Mesenchymal stem cell (in vitro differentiated cells and primary cell): ENCODE measurements at regions not wholly inside any gene's neighbourhood (a gene's known extent, or its start where the extent isn't known, plus 50 kb on each side); places are given as distances from the start of the nearest gene placed in this dataset.

Source experiments
- DNase-seq: peaks from one replicate; pipeline ENCODE4 v3.0.0-alpha.2; 2013
- H2AFZ ChIP-seq: one replicate; pipeline ENCODE4 v1.6.1; 2013; ENCODE audit warnings: low read depth, mild to moderate bottlenecking, control low read depth, inconsistent platforms, low read length, moderate library complexity
- H2AK5ac ChIP-seq: 2 replicates; pipeline ENCODE4 v1.6.1; 2013; ENCODE audit warnings: low read length, moderate library complexity, mild to moderate bottlenecking, inconsistent platforms; ENCODE audit not compliant: severe bottlenecking
- H2BK120ac ChIP-seq: one replicate; pipeline ENCODE4 v1.6.1; 2013; ENCODE audit warnings: low read depth, mild to moderate bottlenecking, inconsistent platforms, low read length, moderate library complexity
- H2BK12ac ChIP-seq, 2 experiments: one replicate each; pipeline ENCODE4 v1.6.1; 2013; ENCODE audit warnings: inconsistent platforms in 2 of 2, low read length in 2 of 2, mild to moderate bottlenecking in 2 of 2, moderate library complexity in 2 of 2, control low read depth in 1 of 2
- H2BK15ac ChIP-seq: one replicate; pipeline ENCODE4 v1.6.1; 2013; ENCODE audit warnings: mild to moderate bottlenecking, low read depth, inconsistent platforms; ENCODE audit not compliant: poor library complexity, severe bottlenecking
- H2BK5ac ChIP-seq: 2 replicates; pipeline ENCODE4 v1.6.1; 2013; ENCODE audit warnings: low read depth, mild to moderate bottlenecking, low read length, control low read depth, inconsistent platforms; ENCODE audit not compliant: poor library complexity, severe bottlenecking
- H3K14ac ChIP-seq, 2 experiments: one replicate each; pipeline ENCODE4 v1.6.1; 2013; ENCODE audit warnings: inconsistent platforms in 2 of 2, low read length in 2 of 2, control low read depth in 1 of 2, mild to moderate bottlenecking in 1 of 2, moderate library complexity in 1 of 2
- H3K18ac ChIP-seq, 2 experiments: one replicate each; pipeline ENCODE4 v1.6.1; 2013; ENCODE audit warnings: inconsistent platforms in 2 of 2, low read length in 2 of 2, control low read depth in 1 of 2, low read depth in 1 of 2, mild to moderate bottlenecking in 1 of 2
- H3K23ac ChIP-seq, 2 experiments: one replicate each; pipeline ENCODE4 v1.6.1; 2013; ENCODE audit warnings: inconsistent platforms in 2 of 2, low read length in 2 of 2, mild to moderate bottlenecking in 2 of 2, moderate library complexity in 2 of 2, control low read depth in 1 of 2
- H3K27ac ChIP-seq: 2 replicates; pipeline ENCODE4 v1.5.1; 2013; ENCODE audit warnings: mild to moderate bottlenecking, moderate library complexity, low read length, control low read depth, inconsistent platforms; ENCODE audit not compliant: poor library complexity, severe bottlenecking
- H3K27me3 ChIP-seq, 2 experiments: 2 replicates each; pipeline versions ENCODE4 v1.6.1 to v1.7.0; 2013; ENCODE audit warnings: low read length in 2 of 2, mild to moderate bottlenecking in 2 of 2, moderate library complexity in 2 of 2, control low read depth in 1 of 2, inconsistent platforms in 1 of 2; ENCODE audit not compliant: control insufficient read depth in 1 of 2, insufficient read depth in 1 of 2
- H3K36me3 ChIP-seq, 2 experiments: 2 replicates each; pipeline versions ENCODE4 v1.6.1 to v1.7.0; 2013; ENCODE audit warnings: low read length in 2 of 2, control low read depth in 1 of 2, inconsistent platforms in 1 of 2, low read depth in 1 of 2, mild to moderate bottlenecking in 1 of 2; ENCODE audit not compliant: insufficient read depth in 2 of 2, control insufficient read depth in 1 of 2
- H3K4ac ChIP-seq, 2 experiments: one replicate each; pipeline ENCODE4 v1.6.1; 2013; ENCODE audit warnings: inconsistent platforms in 2 of 2, low read length in 2 of 2, mild to moderate bottlenecking in 2 of 2, moderate library complexity in 2 of 2, control low read depth in 1 of 2, low read depth in 1 of 2
- H3K4me1 ChIP-seq: 2 replicates; pipeline ENCODE4 v1.6.1; 2013; ENCODE audit warnings: low read depth, low read length, control low read depth; ENCODE audit not compliant: control insufficient read depth, insufficient read depth
- H3K4me2 ChIP-seq: 2 replicates; pipeline ENCODE4 v1.6.1; 2013; ENCODE audit warnings: low read length, mild to moderate bottlenecking, inconsistent platforms; ENCODE audit not compliant: poor library complexity, severe bottlenecking
- H3K4me3 ChIP-seq, 2 experiments: 2 replicates each; pipeline versions ENCODE4 v1.5.1 to v1.7.0; 2013; ENCODE audit warnings: low read length in 2 of 2, mild to moderate bottlenecking in 2 of 2, control low read depth in 1 of 2, low read depth in 1 of 2; ENCODE audit not compliant: insufficient read depth in 1 of 2
- H3K79me1 ChIP-seq: replicated peaks from 2 replicates; pipeline ENCODE4 v1.6.1; 2013; ENCODE audit warnings: mild to moderate bottlenecking, control low read depth, low read length, inconsistent platforms; ENCODE audit not compliant: poor library complexity, severe bottlenecking
- H3K9ac ChIP-seq: 2 replicates; pipeline ENCODE4 v1.7.0; 2013; ENCODE audit warnings: mild to moderate bottlenecking, low read length, moderate library complexity
- H3K9me3 ChIP-seq: 2 replicates; pipeline ENCODE4 v1.7.0; 2013; ENCODE audit warnings: mild to moderate bottlenecking, low read length; ENCODE audit not compliant: control insufficient read depth
- H4K8ac ChIP-seq: one replicate; pipeline ENCODE4 v1.6.1; 2013; ENCODE audit warnings: inconsistent platforms, mild to moderate bottlenecking, low read length, moderate library complexity
- H4K91ac ChIP-seq: one replicate; pipeline ENCODE4 v1.6.1; 2013; ENCODE audit warnings: mild to moderate bottlenecking, low read length, inconsistent platforms
- WGBS: methylation state at CpG from one replicate; pipeline ENCODE4 v1.1.7; 2013; ENCODE audit warnings: mixed read lengths; 5-methylcytosine and 5-hydroxymethylcytosine counted together

- 83% methylated on average over 2 of the region's 2 CpGs for WGBS
- Histone ChIP-seq H3K36me3 (no peaks in the 10 kb centered on the region), H3K4me3 (no peak overlapping the region)
These were observed 115.3 kb upstream of the PCSK5 start for GRCh38 chr9:75775166-75775565.

GRCh38 chr9:75775966-75776691 lies 114.3 kb upstream of the PCSK5 start:
- Histone ChIP-seq H3K4me2 (no peak overlapping the region), H2BK120ac (no peak overlapping the region), H2BK12ac (no peak overlapping the region), H2AK5ac (no peak overlapping the region), H3K23ac (no peak overlapping the region), H2BK15ac (no peak overlapping the region), H3K4ac (no peak overlapping the region), H3K9me3 (peaks cover 5% of the 10 kb centered on the region), H3K79me1 (no peaks in the 10 kb centered on the region), H3K36me3 (no peaks in the 10 kb centered on the region), H3K14ac (no peak overlapping the region), H2BK5ac (no peak overlapping the region), H2AFZ (no peak overlapping the region), H3K4me3 (no peak overlapping the region), H4K8ac (no peak overlapping the region), H3K18ac (no peak overlapping the region), H3K9ac (no peak overlapping the region), H4K91ac (no peak overlapping the region), H3K27ac (no peak overlapping the region), H3K27me3 (no peaks in the 10 kb centered on the region), H3K4me1 (no peaks in the 10 kb centered on the region)
- no peak for DNase-seq
- 77% methylated on average over 1 of the region's 1 CpG for WGBS

More at GRCh38 chr9:75775166-75775565, 115.3 kb upstream of the PCSK5 start:
- DNase-seq = no peak
- Histone ChIP-seq H2AFZ (no peak overlapping the region), H3K9me3 (peaks cover 5% of the 10 kb centered on the region), H3K9ac (no peak overlapping the region), H2BK5ac (no peak overlapping the region), H3K79me1 (no peaks in the 10 kb centered on the region), H3K4me2 (no peak overlapping the region), H4K91ac (no peak overlapping the region), H2BK15ac (no peak overlapping the region), H4K8ac (no peak overlapping the region), H3K18ac (no peak overlapping the region), H2BK12ac (no peak overlapping the region), H2AK5ac (no peak overlapping the region), H3K4me1 (no peaks in the 10 kb centered on the region), H3K27ac (no peak overlapping the region), H3K4ac (no peak overlapping the region), H3K14ac (no peak overlapping the region), H3K27me3 (no peaks in the 10 kb centered on the region), H3K23ac (no peak overlapping the region), H2BK120ac (no peak overlapping the region)

- no peak for DNase-seq
- no peak overlapping the region for H2AFZ ChIP-seq
- H3K27me3 ChIP-seq = no peaks in the 10 kb centered on the region
- no peak overlapping the region for H2BK15ac ChIP-seq
- H2BK12ac ChIP-seq = no peak overlapping the region
- WGBS = 45% methylated on average over 1 of the region's 1 CpG
- no peak overlapping the region for H3K4me3 ChIP-seq
- H2AK5ac ChIP-seq = no peak overlapping the region
- no peak overlapping the region for H3K14ac ChIP-seq
- no peak overlapping the region for H3K4ac ChIP-seq
- H4K8ac ChIP-seq = no peak overlapping the region
- H3K9ac ChIP-seq = no peak overlapping the region
- H3K9me3 ChIP-seq = peaks cover 5% of the 10 kb centered on the region
- no peaks in the 10 kb centered on the region for H3K79me1 ChIP-seq
- no peak overlapping the region for H2BK5ac ChIP-seq
- no peaks in the 10 kb centered on the region for H3K36me3 ChIP-seq
- no peak overlapping the region for H3K18ac ChIP-seq
- H2BK120ac ChIP-seq = no peak overlapping the region
- no peak overlapping the region for H3K23ac ChIP-seq
- H3K4me2 ChIP-seq = no peak overlapping the region
- H3K27ac ChIP-seq = no peak overlapping the region
- no peak overlapping the region for H4K91ac ChIP-seq
- no peaks in the 10 kb centered on the region for H3K4me1 ChIP-seq
These were observed 110.3 kb upstream of the PCSK5 start for GRCh38 chr9:75780185-75780584.

GRCh38 chr9:75788006-75788634 lies 102.4 kb upstream of the PCSK5 start:
- no peak overlapping the region for H4K91ac ChIP-seq
- H3K4me1 ChIP-seq = peaks cover 3% of the 10 kb centered on the region
- no peak overlapping the region for H3K4me2 ChIP-seq
- no peaks in the 10 kb centered on the region for H3K79me1 ChIP-seq
- no peak overlapping the region for H2AK5ac ChIP-seq
- no peak overlapping the region for H3K27ac ChIP-seq
- no peak overlapping the region for H2AFZ ChIP-seq
- no peak overlapping the region for H3K23ac ChIP-seq
- WGBS = 61% methylated on average over 3 of the region's 3 CpGs
- no peak overlapping the region for H2BK5ac ChIP-seq
- H3K14ac ChIP-seq = no peak overlapping the region
- no peak overlapping the region for H2BK120ac ChIP-seq
- H3K4ac ChIP-seq = no peak overlapping the region
- H3K4me3 ChIP-seq = no peak overlapping the region
- no peaks in the 10 kb centered on the region for H3K36me3 ChIP-seq
- no peak overlapping the region for H4K8ac ChIP-seq
- no peak overlapping the region for H2BK12ac ChIP-seq
- no peak overlapping the region for H3K9ac ChIP-seq
- no peak overlapping the region for H3K18ac ChIP-seq
- no peak for DNase-seq
- H3K9me3 ChIP-seq = no peaks in the 10 kb centered on the region
- no peak overlapping the region for H2BK15ac ChIP-seq
- no peaks in the 10 kb centered on the region for H3K27me3 ChIP-seq
